ENCODE measurements at regions not wholly inside any gene's neighbourhood (a gene's known extent, or its start where the extent isn't known, plus 50 kb on each side); places are given as distances from the start of the nearest gene placed in this dataset.
"Not testable (repeated sequence)": the region's sequence is repeated elsewhere in the genome, so short reads cannot be mapped to it uniquely, and the experiment has no call there.

- no peak for DNase-seq
Observed at GRCh38 chr3:82739390-82739789, 977.9 kb upstream of the GBE1 start.

GRCh38 chr3:82736696-82737277 lies 975.3 kb upstream of the GBE1 start:
- DNase-seq, result no peak

DNA sequence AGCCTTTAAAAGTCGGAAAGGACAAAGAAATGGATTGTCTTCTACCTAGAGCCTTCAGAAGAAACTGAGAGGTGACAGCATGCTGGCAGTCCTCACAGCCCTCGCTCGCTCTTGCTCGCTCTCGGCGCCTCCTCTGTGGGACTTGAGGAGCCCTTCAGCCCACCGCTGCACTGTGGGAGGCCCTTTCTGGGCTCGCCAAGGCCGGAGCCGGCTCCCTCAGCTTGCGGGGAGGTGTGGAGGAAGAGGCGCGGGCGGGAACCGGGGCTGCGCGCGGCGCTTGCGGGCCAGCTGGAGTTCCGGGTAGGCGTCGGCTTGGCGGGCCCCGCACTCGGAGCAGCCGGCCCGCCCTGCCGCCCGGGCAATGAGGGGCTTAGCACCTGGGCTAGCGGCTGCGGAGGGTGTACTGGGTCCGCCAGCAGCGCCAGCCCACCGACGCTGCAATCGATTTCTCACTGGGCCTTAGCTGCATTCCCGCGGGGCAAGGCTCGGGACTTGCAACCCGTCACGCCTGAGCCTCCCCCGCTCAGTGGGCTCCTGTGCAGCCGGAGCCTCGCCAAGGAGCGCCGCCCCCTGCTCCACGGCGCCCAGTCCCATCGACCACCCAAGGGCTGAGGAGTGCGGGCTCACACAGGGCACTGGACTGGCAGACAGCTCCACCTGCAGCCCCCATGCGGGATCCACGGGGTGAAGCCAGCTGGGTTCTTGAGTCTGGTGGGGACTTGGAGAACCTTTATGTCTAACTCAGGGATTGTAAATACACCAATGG lies 953.8 kb upstream of the GBE1 start:
- DNase-seq, result no peak

- DNase-seq, result no peak
Observed at GRCh38 chr3:82707035-82707434, 945.6 kb upstream of the GBE1 start.

- peak; percentile 3 for DNase-seq
Observed at GRCh38 chr3:82685761-82686160, 924.3 kb upstream of the GBE1 start.

DNA sequence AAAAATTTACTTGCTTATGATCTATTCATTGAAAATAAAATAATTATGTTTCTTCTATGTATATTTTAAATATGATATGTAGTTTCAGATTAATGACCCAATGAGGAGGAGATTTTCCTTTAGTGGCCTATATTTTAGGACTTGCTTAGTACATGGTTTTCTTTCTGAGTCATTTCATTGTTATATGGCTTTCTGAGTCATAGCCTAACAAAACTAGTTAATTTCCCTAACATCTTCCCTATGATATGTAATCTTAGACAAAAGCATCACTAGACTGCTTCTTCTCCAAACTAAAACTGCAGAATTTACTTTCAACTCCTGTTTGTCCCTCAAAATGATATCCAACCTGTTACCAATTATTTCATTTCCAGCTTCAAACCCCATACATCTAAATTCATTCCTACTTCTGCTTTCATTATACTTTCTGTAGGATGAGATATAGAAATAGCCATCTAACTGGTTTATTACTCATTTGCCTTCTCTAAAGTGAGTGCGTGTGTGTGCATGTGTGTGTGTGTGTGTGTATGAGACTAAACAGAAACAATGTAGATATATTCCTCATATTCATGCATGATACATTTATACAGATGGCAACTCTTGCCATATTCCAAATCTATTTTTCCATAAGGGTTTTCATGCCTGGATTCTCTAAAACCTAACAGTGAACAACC lies 915.0 kb upstream of the GBE1 start:
- DNase-seq, result peak; percentile 4

GRCh38 chr3:82672966-82673365 lies 911.5 kb upstream of the GBE1 start:
- DNase-seq, result no peak

DNA sequence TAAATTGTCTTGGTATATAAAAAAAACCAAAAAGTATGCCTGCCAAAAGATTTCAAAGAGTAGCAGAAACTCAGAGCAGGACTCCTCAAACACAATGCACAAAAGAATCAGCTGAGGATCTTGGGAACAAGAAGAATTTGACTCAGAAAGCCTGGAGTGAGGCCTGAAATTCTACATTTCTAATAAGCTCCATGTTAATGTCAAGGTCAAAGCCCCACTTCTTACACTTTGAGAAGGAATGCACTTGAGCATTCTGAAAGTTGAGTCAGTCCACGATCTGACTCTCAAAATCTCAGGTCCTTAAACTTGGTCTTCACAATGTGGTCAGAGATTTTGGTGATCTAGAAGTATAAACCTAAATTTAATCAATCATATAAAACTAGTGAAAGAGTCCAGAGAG lies 910.0 kb upstream of the GBE1 start:
- DNase-seq, result no peak

GRCh38 chr3:82654708-82655107 lies 893.3 kb upstream of the GBE1 start:
- DNase-seq, result no peak

- no peak for DNase-seq
Observed at GRCh38 chr3:82643948-82644347, 882.5 kb upstream of the GBE1 start.

GRCh38 chr3:82641701-82642100 lies 880.3 kb upstream of the GBE1 start:
- no peak for DNase-seq

DNA sequence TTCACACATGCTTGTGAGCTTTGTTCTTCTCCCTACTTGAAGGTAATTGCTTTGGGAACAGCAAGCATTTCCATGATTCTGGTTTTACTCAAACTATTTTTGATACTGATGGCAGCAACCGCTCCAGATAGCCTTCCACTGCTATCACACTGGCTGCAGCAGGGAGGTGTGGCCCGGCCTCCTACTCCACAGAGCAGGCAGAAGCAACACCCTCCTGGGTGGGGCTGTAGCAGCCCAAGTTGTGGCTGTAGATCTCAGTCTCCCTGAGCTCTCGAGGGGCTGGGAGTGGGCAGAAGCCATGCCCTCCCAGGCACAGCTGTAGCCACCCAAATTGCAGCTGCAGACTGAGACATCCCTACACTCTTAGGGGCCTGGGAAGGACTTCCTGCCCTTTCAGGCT lies 878.8 kb upstream of the GBE1 start:
- DNase-seq, result no peak

GRCh38 chr3:82637574-82637973 lies 876.1 kb upstream of the GBE1 start:
- DNase-seq, result no peak

- no peak for DNase-seq
Observed at GRCh38 chr3:82636177-82636576, 874.7 kb upstream of the GBE1 start.

DNA sequence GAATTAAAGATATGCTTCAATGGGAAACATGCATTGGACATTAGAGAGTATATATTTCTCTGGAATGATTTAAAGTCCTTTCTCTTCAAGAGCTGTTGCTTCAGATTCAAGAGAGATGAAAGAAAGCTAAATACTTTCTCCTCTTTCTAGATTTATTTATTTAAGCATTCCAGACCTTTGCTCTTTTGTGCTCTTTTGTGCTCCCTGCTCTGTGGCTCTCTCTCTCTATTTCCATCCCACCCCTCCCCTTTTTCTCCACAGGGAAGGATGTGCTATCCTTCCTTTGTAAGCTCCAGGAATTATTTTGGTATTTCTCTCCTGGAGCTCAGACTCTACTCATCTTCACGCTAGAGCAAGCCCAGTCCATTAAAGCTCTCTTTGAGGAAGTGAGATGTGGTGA lies 871.9 kb upstream of the GBE1 start:
- no peak for DNase-seq

GRCh38 chr3:82629937-82630336 lies 868.5 kb upstream of the GBE1 start:
- DNase-seq, result no peak

DNA sequence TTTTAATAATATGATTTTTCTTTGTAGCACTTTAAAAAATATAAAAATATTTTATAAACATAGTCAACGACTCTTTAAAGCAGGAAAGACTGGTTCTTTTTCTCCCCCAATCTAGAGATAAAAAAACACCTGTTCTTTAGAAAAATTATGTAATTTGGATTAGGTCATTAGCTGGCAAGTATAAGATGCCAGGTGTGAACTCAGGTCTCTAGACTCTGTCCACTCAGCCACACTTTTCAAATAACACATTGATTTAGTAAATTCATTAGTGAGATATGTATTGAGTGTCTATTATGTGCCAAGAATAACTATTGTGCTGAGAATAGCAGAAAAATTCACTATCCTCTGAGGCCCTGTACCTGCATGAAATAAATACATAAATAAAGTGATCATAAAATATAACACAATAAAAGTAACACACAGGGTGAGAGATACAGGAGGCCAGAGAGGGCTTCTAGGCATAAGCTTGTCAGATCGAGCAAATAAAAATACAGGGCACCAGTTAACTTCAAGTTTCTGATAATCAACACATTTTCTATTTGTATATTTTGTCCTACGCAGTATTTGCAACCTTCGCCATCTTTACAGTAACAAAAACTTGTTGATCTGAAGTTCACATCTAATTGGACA lies 867.1 kb upstream of the GBE1 start:
- DNase-seq, result no peak

GRCh38 chr3:82627733-82628132 lies 866.3 kb upstream of the GBE1 start:
- no peak for DNase-seq

GRCh38 chr3:82620744-82621143 lies 859.3 kb upstream of the GBE1 start:
- not testable (repeated sequence) for DNase-seq

GRCh38 chr3:82618594-82618993 lies 857.1 kb upstream of the GBE1 start:
- DNase-seq, result no peak

DNA sequence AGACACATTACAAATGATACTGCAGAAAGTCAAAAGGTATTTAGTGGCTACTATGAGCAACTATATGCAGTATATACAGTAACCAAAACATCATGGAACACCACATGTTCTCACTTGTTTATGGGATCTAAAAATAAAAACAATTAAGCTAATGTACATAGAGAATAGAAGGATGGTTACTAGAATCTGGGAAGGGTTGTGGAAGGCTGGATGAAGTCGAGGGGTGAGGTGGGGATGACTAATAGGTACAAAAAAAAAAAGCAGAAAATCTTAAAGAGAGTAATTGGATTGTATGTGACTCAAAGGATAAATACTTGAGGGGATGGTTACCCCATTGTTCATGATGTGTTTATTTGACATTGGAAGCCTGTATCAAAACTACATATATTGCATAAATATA lies 848.8 kb upstream of the GBE1 start:
- DNase-seq, result peak; percentile 3

- no peak for DNase-seq
Observed at GRCh38 chr3:82607391-82607790, 845.9 kb upstream of the GBE1 start.

DNA sequence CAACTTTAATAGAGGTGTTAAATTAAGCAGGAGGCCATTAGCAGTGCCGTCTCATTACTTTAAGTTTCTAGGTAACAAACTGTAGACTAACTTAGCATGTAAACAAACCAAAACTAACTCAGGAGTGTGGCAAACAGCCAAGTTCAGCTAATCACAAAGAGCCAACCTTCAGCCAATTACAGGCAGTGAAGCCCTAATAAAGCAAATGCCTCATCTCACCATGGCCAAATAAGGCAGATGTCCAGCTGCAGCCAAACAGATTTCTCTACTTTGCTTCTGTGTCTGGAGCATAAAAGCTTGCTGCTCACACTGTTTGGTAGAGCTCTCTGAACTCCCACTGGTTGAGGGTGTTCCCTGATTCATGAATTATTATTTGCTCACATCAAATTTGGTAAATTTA lies 835.4 kb upstream of the GBE1 start:
- no peak for DNase-seq

DNA sequence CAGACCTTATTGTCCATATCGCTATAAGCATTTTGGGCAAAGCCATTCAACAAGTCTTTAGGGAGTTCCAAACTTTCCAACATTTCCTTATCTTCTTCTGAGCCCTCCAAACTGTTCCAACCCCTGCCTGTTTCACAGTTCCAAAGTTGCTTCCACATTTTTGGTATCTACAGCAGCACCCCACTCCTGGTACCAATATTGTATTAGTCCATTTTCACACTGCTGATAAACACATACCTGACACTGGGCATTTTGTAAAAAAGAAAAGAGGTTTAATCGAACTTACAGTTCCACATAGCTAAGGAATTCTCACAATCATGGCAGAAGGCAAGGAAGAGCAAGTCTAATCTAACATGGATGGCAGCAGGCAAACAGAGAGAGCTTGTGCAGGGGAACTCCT lies 834.1 kb upstream of the GBE1 start:
- DNase-seq, result no peak
